SH-SY5Y (cell line): ENCODE measurements at regions not wholly inside any gene's neighbourhood (a gene's known extent, or its start where the extent isn't known, plus 50 kb on each side); places are given as distances from the start of the nearest gene placed in this dataset.
A peak's percentile ranks its signal among the peaks of the same experiment; 100 is the strongest.

Experiments used
- GATA2 ChIP-seq: IDR thresholded peaks from 2 replicates; pipeline ENCODE4 v1.6.1; 2011; ENCODE audit warnings: mild to moderate bottlenecking, low read depth, low read length
- GATA3 ChIP-seq: IDR thresholded peaks from 2 replicates; pipeline ENCODE4 v1.6.1; 2011; ENCODE audit warnings: low read depth, mild to moderate bottlenecking, low read length, moderate library complexity

- TF ChIP-seq GATA3 (peak; percentile 39; the same call in 1 of the 2 replicates), GATA2 (peak; percentile 75)
These were observed 217.1 kb downstream of the MREG start for GRCh38 chr2:215796140-215796855.

- no peak for TF ChIP-seq GATA2
- no peak for TF ChIP-seq GATA3
These were observed 218.4 kb downstream of the MREG start for GRCh38 chr2:215794829-215795546.

GRCh38 chr2:215793747-215794595, 219.4 kb downstream of the MREG start:
- TF ChIP-seq GATA3 (no peak), GATA2 (no peak)

GRCh38 chr2:215791481-215791937, 221.8 kb downstream of the MREG start:
- no peak for TF ChIP-seq GATA2
- no peak for TF ChIP-seq GATA3

- TF ChIP-seq GATA2 (no peak), GATA3 (no peak)
These were observed 222.6 kb downstream of the MREG start for GRCh38 chr2:215790523-215791421.

GRCh38 chr2:215787565-215788178, 225.7 kb downstream of the MREG start:
- TF ChIP-seq GATA3 (no peak), GATA2 (no peak)

- no peak for TF ChIP-seq GATA3
- no peak for TF ChIP-seq GATA2
These were observed 226.3 kb downstream of the MREG start for GRCh38 chr2:215787025-215787424.

DNA sequence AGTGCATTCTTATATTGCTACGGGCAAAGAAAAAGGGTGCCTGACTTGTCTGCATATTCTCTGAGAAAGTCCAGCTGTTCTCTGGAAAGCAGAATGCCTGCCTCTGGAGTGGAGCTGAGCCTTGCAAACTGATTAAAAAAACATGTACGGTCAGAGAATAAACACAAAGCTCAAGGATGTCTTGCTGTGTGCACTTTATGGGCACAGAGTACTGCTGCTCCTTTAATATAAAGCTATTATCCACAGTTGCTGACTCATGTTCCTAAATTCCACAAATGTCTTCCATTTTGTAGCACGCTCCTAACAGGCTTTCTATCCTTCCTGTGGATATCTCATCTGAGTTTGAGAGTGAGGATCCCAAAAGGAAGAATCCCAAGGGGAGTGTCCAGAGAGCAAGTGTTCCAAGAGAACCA, 229.0 kb downstream of the MREG start:
- TF ChIP-seq GATA3 (no peak), GATA2 (no peak)

DNA sequence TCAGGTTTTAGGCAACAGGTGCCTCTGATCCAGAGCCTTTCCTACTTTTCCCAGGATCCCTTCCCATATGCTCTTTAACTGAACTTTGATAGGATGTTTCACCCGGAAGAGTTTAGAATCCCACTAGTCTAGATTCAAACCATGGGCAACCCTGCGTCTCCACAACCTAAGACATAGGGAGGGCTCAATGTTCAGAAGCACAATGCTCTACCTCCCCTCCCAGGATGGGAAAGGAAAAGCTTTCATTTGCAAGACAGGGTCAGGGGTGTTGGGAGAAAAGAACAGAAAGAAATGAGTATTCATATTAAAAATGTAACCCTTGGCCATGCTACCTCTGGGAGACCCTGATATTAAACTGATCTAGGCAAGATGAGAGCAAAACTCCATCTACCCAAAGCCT, 230.4 kb downstream of the MREG start:
- TF ChIP-seq GATA3 (no peak), GATA2 (no peak)

DNA sequence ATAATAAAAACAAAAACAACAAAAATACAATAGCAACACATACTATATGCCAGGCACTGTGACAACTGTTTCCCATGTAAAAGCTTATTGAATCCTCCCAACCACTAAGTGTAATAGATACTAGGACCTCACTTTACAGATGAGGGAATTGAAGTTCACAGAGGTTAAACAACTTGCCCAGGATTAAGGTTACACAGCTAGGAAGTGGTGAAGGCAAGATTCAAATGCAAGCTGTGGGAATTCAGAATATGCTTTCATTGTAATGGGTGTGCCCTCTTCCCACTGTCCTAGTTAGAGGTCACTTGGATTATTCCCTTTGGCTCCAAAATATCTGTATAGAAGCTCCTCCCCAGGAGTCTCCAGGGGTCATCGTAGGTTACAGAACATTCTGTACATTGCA, 231.1 kb downstream of the MREG start:
- TF ChIP-seq GATA2 (no peak), GATA3 (no peak)

GRCh38 chr2:215780907-215781685, 232.3 kb downstream of the MREG start:
- TF ChIP-seq GATA3 = no peak

- TF ChIP-seq GATA2 (no peak), GATA3 (no peak)
These were observed 233.0 kb downstream of the MREG start for GRCh38 chr2:215780313-215780712.

GRCh38 chr2:215779912-215780311, 233.4 kb downstream of the MREG start:
- TF ChIP-seq GATA3 (no peak), GATA2 (no peak)
